ENCODE measurements at regions not wholly inside any gene's neighbourhood (a gene's known extent, or its start where the extent isn't known, plus 50 kb on each side); places are given as distances from the start of the nearest gene placed in this dataset.

GRCh38 chr22:49547751-49548239 is 279.9 kb downstream of the BRD1 start:
- no peak for TF ChIP-seq ZNF324 (tag by site-specific recombination; IDR thresholded peaks at IDR 0.05)
- no peak for TF ChIP-seq CTCF (tag by site-specific recombination; IDR thresholded peaks at IDR 0.05)
- no peak for TF ChIP-seq MEIS1 (CRISPR knock-in tag; IDR thresholded peaks at IDR 0.05; ENCODE audit: borderline replicate concordance)
- TF ChIP-seq ZSCAN5A (tag by site-specific recombination; IDR thresholded peaks at IDR 0.05): no peak
- TF ChIP-seq ZFHX2 (tag by site-specific recombination; conservative IDR thresholded peaks at IDR 0.05): no peak
- no peak for TF ChIP-seq HOXA7 (CRISPR knock-in tag; IDR thresholded peaks at IDR 0.05; ENCODE audit: borderline replicate concordance)
- TF ChIP-seq ZBTB7A (tag by site-specific recombination; IDR thresholded peaks at IDR 0.05; ENCODE audit: low read depth): no peak
- TF ChIP-seq ZNF174 (tag by site-specific recombination; IDR thresholded peaks at IDR 0.05): no peak
- no peak for TF ChIP-seq ZNF776 (tag by site-specific recombination; IDR thresholded peaks at IDR 0.05; ENCODE audit: borderline replicate concordance)
- TF ChIP-seq ZNF394 (tag by site-specific recombination; IDR thresholded peaks at IDR 0.05; ENCODE audit: borderline replicate concordance): no peak
- TF ChIP-seq OVOL3 (tag by site-specific recombination; IDR thresholded peaks at IDR 0.05): no peak
- TF ChIP-seq GLI2 (tag by site-specific recombination; IDR thresholded peaks at IDR 0.05; ENCODE audit: borderline replicate concordance, low read depth): no peak
- no peak for TF ChIP-seq ZNF121 (tag by site-specific recombination; IDR thresholded peaks at IDR 0.05)
- no peak for TF ChIP-seq ZNF654 (tag by site-specific recombination; IDR thresholded peaks at IDR 0.05; ENCODE audit: low read depth)
